Neuron (in vitro differentiated cells): ENCODE measurements at regions not wholly inside any gene's neighbourhood (a gene's known extent, or its start where the extent isn't known, plus 50 kb on each side); places are given as distances from the start of the nearest gene placed in this dataset.

Experiments
- H2AFZ ChIP-seq: one replicate; pipeline ENCODE4 v1.6.1; 2013; ENCODE audit warnings: low read depth, mild to moderate bottlenecking, inconsistent platforms, low read length, moderate library complexity
- H3K27me3 ChIP-seq: one replicate; pipeline ENCODE4 v1.6.1; 2013; ENCODE audit warnings: low read length; ENCODE audit not compliant: insufficient read depth
- H3K36me3 ChIP-seq: one replicate; pipeline ENCODE4 v1.6.1; 2013; ENCODE audit warnings: low read length; ENCODE audit not compliant: insufficient read depth
- H3K4me1 ChIP-seq: one replicate; pipeline ENCODE4 v1.6.1; 2013; ENCODE audit warnings: low read length; ENCODE audit not compliant: insufficient read depth
- H3K4me3 ChIP-seq: 2 replicates; pipeline ENCODE4 v1.5.1; 2013; ENCODE audit warnings: mild to moderate bottlenecking, low read length, moderate library complexity
- H3K9me3 ChIP-seq: one replicate; pipeline ENCODE4 v1.6.1; 2013; ENCODE audit warnings: low read length

- H3K4me1 ChIP-seq = no peaks in the 10 kb centered on the region
- no peak overlapping the region for H2AFZ ChIP-seq
- peaks cover 2% of the 10 kb centered on the region for H3K36me3 ChIP-seq
- no peaks in the 10 kb centered on the region for H3K27me3 ChIP-seq
- no peak overlapping the region for H3K4me3 ChIP-seq
- no peaks in the 10 kb centered on the region for H3K9me3 ChIP-seq
Observed at GRCh38 chr13:50116430-50116973, 101.3 kb downstream of the KCNRG start.

- Histone ChIP-seq H3K9me3 (no peaks in the 10 kb centered on the region), H3K27me3 (no peaks in the 10 kb centered on the region), H3K4me1 (peaks cover 15% of the 10 kb centered on the region)
Observed at GRCh38 chr13:50119591-50119990, 104.3 kb downstream of the KCNRG start.

DNA sequence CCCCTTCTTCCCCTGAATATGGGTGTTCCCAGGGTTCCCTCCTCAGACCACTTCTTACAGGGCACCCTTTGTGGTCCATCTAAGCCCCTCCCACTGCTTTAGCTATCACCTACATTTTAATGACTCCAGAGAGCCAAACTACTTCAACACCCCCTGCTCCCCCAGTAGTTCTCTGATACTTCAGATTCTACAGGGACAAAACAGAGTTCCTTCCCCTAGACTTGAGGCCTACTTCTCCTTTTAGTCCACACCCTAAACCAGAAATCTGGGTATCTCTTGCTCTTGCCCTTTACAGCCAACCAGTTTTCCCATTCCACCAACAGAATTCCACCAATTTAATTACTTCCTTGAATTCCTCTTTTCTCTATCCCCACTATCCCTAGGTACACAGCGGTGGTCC, 107.2 kb downstream of the KCNRG start:
- H3K4me3 ChIP-seq = no peak overlapping the region
- peaks cover 4% of the 10 kb centered on the region for H3K36me3 ChIP-seq
- no peak overlapping the region for H2AFZ ChIP-seq
- no peaks in the 10 kb centered on the region for H3K27me3 ChIP-seq
- H3K4me1 ChIP-seq = peaks cover 20% of the 10 kb centered on the region
- H3K9me3 ChIP-seq = no peaks in the 10 kb centered on the region

More at GRCh38 chr13:50119591-50119990, 104.3 kb downstream of the KCNRG start:
- Histone ChIP-seq H2AFZ (no peak overlapping the region), H3K4me3 (no peak overlapping the region), H3K36me3 (peaks cover 4% of the 10 kb centered on the region)

DNA sequence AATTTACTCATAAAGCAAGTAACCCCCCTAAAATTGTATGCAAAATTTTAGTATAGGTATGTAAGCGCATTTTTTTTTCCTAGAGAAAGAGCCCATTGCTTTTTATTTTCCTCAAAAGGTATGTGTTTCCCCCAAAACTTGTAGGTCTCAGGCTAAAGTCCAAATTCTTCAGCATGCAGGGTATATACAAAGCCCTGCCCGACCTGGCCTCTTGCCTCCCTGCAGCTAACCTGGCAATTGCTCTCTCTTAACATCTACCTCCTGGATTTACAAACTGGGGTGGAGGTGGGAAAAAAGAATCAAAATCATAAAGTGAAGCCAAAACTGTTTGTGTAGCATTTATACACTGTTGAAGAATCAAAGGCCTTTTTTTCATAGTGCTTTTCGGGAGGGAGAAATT, 107.8 kb downstream of the KCNRG start:
- peak overlapping the region; percentile 77 for H3K4me3 ChIP-seq
- H2AFZ ChIP-seq = no peak overlapping the region
- H3K36me3 ChIP-seq = peaks cover 4% of the 10 kb centered on the region
- H3K4me1 ChIP-seq = peaks cover 20% of the 10 kb centered on the region
- H3K9me3 ChIP-seq = no peaks in the 10 kb centered on the region
- no peaks in the 10 kb centered on the region for H3K27me3 ChIP-seq

DNA sequence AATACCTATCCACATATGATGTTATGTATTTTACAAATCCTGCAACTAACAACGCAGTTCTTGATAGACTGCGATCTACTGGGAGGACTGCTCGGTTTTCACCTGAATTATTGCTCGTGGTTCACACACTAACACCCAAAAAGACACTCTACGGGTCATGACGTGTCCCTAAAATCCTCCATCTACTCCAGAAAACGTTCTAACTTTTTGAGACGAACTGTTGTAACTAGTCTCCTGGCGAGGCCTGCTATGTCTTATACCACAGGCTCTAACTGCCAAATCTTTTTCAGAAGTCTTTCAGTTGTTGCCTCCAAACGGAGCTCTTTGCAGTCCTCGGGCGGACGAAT, 108.2 kb downstream of the KCNRG start:
- peak overlapping the region; percentile 49 for H2AFZ ChIP-seq
- H3K4me1 ChIP-seq = peaks cover 20% of the 10 kb centered on the region
- peaks cover 4% of the 10 kb centered on the region for H3K36me3 ChIP-seq
- no peaks in the 10 kb centered on the region for H3K27me3 ChIP-seq
- H3K4me3 ChIP-seq = peak overlapping the region; percentile 77
- no peaks in the 10 kb centered on the region for H3K9me3 ChIP-seq

GRCh38 chr13:50123862-50124535, 108.8 kb downstream of the KCNRG start:
- no peaks in the 10 kb centered on the region for H3K9me3 ChIP-seq
- peaks cover 20% of the 10 kb centered on the region for H3K4me1 ChIP-seq
- H3K4me3 ChIP-seq = peak overlapping the region; percentile 77
- peaks cover 4% of the 10 kb centered on the region for H3K36me3 ChIP-seq
- peak overlapping the region; percentile 49 for H2AFZ ChIP-seq
- H3K27me3 ChIP-seq = no peaks in the 10 kb centered on the region

DNA sequence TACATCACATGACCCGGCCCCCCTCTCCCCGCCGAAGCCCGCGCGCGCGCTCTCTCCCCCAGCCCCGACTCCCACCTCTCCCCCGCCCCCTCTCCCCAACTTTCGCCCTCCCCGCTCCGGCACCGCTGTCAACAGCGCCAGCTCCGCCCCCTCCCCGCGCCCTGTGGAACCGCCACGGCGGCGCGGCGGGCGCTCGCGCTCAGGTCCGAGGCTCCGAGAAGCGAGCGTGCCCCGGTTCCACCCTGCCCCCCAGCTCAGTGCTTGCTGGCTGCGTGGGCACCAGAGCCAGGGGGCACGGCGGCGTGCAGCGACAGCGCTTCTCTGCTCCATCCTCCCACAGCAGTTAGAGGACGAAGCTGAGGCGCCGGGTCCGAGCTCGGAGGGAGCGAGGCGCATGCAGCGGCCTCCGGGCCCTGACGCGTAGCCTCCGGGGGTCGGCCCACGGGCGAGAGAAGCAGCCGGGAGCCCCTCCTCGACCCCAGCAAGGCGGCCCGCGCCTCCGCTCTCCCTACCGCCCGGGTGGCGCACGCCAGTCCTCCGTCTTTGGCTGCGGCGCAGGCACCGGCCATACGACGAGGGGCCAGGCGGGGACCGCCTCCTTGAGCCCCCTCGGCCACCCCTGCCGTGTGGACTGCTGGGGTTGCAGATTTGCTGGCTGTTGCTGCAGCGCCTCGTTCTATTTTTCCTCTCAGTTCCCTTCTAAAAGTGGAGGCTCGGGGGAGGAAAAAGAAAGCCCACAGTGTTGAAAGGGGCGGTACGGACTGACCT, 109.5 kb downstream of the KCNRG start:
- Histone ChIP-seq H2AFZ (peak overlapping the region; percentile 71), H3K36me3 (peaks cover 2% of the 10 kb centered on the region), H3K27me3 (no peaks in the 10 kb centered on the region), H3K4me3 (peak overlapping the region; percentile 77), H3K4me1 (peaks cover 28% of the 10 kb centered on the region), H3K9me3 (no peaks in the 10 kb centered on the region)

GRCh38 chr13:50125304-50125553, 110.0 kb downstream of the KCNRG start:
- H3K36me3 ChIP-seq = peaks cover 2% of the 10 kb centered on the region
- H3K4me1 ChIP-seq = peaks cover 29% of the 10 kb centered on the region
- peak overlapping the region; percentile 71 for H2AFZ ChIP-seq
- H3K4me3 ChIP-seq = peak overlapping the region; percentile 77
- no peaks in the 10 kb centered on the region for H3K27me3 ChIP-seq
- no peaks in the 10 kb centered on the region for H3K9me3 ChIP-seq

GRCh38 chr13:50125554-50126262, 110.5 kb downstream of the KCNRG start:
- H3K27me3 ChIP-seq = no peaks in the 10 kb centered on the region
- peak overlapping the region; percentile 86 for H2AFZ ChIP-seq
- peaks cover 30% of the 10 kb centered on the region for H3K4me1 ChIP-seq
- H3K36me3 ChIP-seq = peaks cover 2% of the 10 kb centered on the region
- peak overlapping the region; percentile 77 for H3K4me3 ChIP-seq
- H3K9me3 ChIP-seq = no peaks in the 10 kb centered on the region

- no peaks in the 10 kb centered on the region for H3K27me3 ChIP-seq
- peak overlapping the region; percentile 77 for H3K4me3 ChIP-seq
- H3K9me3 ChIP-seq = no peaks in the 10 kb centered on the region
- peaks cover 2% of the 10 kb centered on the region for H3K36me3 ChIP-seq
- peaks cover 33% of the 10 kb centered on the region for H3K4me1 ChIP-seq
- H2AFZ ChIP-seq = peak overlapping the region; percentile 86
Observed at GRCh38 chr13:50126263-50126992, 111.2 kb downstream of the KCNRG start.

- H3K9me3 ChIP-seq = no peaks in the 10 kb centered on the region
- H3K27me3 ChIP-seq = peaks cover 2% of the 10 kb centered on the region
- H2AFZ ChIP-seq = no peak overlapping the region
- peaks cover 33% of the 10 kb centered on the region for H3K4me1 ChIP-seq
- H3K4me3 ChIP-seq = peak overlapping the region; percentile 77
- no peaks in the 10 kb centered on the region for H3K36me3 ChIP-seq
Observed at GRCh38 chr13:50126993-50127725, 111.9 kb downstream of the KCNRG start.

GRCh38 chr13:50127726-50128291, 112.6 kb downstream of the KCNRG start:
- Histone ChIP-seq H3K4me3 (peak overlapping the region; percentile 57), H2AFZ (no peak overlapping the region), H3K4me1 (peaks cover 32% of the 10 kb centered on the region), H3K27me3 (peaks cover 7% of the 10 kb centered on the region), H3K36me3 (no peaks in the 10 kb centered on the region), H3K9me3 (peaks cover 2% of the 10 kb centered on the region)
